ENCODE measurements at regions not wholly inside any gene's neighbourhood (a gene's known extent, or its start where the extent isn't known, plus 50 kb on each side); places are given as distances from the start of the nearest gene placed in this dataset.

- TF ChIP-seq CREB1 (IDR thresholded peaks at IDR 0.05; ENCODE audit: low read depth) (no peak), EP300 (IDR thresholded peaks at IDR 0.05; ENCODE audit: borderline replicate concordance) (no peak), TAF1 (IDR thresholded peaks at IDR 0.05; ENCODE audit: low read depth) (no peak), MAX (IDR thresholded peaks at IDR 0.05) (no peak), ZBTB7A (IDR thresholded peaks at IDR 0.05; ENCODE audit: low read depth) (no peak), RAD21 (IDR thresholded peaks at IDR 0.05; ENCODE audit: low read depth) (no peak), FOXM1 (IDR thresholded peaks at IDR 0.05; ENCODE audit: borderline replicate concordance, low read depth) (no peak), NFIC (IDR thresholded peaks at IDR 0.05) (no peak)
Observed at GRCh38 chr5:103891151-103891550, 328.6 kb upstream of the NUDT12 start.
